Anterior cingulate cortex (tissue), 58 donors: ENCODE measurements at regions not wholly inside any gene's neighbourhood (a gene's known extent, or its start where the extent isn't known, plus 50 kb on each side); places are given as distances from the start of the nearest gene placed in this dataset.

Source experiments
- DNase-seq, 58 donors: peaks; one replicate each; lab custom pipeline; 2025; lab: John Stamatoyannopoulos, UW

DNA sequence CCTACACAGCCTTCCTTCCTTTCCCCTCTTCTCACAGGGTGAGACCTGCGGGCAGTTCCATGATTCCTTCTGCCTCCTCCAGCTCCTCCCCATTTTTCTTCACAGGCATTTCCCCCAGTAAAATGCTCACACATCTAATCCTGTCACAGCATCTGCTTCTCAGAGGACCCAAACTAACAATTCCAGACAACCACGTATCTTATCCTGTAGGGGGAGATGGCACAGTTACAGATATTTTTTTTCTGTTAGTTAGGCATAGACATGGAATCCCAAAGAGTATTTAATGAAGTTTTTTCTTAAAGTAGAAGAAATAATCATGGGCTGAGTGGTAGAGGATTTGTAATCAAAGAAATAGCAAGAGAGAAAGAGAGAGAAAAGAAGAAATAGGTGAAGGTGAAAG lies 373.1 kb upstream of the ADAMTS9 start:
- DNase-seq: no peak

DNA sequence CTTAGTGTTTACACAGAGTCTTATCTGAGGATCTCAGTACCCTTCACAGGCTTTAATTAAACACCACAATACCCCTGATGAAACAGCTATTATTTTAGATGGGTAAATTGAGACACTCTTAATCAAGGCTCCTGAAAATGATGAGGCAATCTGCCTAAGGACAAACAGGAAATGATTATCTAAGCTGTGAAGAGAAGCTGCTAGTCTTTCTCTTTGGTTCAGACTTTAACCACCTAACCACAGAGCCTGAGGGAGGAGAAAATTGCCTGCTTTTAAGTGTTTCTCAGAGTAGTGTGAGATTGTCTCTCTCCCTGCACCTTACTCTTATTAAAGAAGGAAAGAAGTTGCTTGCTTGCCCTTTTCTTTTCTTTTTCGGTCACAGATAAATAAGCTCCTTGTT lies 364.3 kb upstream of the ADAMTS9 start:
- no peak for DNase-seq

DNA sequence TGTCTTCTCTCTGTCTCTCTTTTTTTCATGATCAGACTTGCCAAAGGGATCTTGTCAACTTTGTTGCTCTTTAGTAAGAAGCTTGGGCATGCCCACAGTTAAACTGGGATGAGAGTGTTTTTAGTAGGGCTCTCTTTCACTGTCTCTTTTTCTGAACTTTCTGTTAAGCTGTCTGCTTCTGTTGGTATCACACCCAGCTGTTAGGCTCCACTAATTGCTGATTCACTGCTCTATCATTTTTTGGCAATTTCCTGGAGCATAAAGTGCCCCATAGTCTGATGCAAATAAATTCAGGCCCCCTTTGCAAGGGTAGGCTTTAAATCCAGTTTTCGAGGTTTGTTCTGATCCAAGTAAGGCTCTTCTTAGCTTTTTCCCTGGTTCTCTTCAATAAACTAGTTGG lies 360.4 kb upstream of the ADAMTS9 start:
- DNase-seq: no peak

DNA sequence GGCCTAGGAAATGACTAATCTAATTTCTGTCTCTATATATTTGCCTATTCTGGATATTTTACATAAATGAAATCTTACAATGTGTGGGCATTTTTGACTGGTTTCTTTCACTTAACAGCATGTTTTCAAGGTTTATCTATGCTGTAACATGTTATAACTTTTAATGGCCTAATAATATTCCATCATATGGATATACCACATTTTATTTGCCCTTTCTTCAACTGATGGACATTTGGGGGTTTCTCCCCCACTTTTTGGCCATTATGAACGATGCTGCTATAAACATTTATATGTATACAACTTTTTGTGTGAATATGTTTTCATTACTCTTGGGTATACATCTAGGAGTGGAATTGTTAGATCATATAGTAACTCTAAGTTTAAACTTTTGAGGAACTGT lies 357.3 kb upstream of the ADAMTS9 start:
- DNase-seq: no peak

DNA sequence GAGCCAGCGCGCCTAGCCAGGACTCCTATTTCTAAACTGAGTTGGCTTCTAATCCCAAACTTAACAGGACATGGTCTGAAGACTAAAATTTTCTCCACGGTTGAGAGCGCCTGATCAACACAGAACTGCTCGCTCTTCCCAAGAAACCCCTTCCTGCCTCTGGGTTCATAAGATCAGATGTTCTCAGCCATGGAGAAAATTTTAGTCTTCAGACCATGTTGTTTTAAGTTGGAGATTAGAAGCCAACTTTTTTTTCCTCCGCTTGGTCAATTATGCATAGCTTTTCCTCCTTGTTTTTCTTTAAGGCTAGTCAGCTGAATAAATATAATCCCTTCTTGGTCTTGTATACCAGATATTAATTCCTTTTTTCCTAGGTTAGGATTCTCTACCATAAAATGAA lies 356.6 kb upstream of the ADAMTS9 start:
- no peak for DNase-seq

DNA sequence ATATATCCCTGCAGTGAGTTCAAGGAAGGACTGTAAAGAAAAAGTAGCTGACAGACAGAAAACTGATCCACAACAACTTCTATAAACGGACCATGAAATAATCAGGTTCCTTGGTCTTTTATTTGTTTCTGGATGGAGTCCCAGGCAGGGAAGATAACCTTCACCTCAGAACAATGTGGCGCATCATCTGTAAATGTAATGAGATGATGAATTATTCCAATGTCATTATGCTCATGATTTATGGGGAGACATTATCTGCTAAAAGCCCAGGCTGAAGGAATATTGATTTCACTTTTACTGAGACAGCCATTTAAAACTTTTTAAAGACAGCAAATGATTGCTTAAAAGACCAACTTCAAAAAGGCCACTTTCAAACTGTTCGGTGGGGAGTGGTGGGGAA lies 354.9 kb upstream of the ADAMTS9 start:
- DNase-seq: no peak

DNA sequence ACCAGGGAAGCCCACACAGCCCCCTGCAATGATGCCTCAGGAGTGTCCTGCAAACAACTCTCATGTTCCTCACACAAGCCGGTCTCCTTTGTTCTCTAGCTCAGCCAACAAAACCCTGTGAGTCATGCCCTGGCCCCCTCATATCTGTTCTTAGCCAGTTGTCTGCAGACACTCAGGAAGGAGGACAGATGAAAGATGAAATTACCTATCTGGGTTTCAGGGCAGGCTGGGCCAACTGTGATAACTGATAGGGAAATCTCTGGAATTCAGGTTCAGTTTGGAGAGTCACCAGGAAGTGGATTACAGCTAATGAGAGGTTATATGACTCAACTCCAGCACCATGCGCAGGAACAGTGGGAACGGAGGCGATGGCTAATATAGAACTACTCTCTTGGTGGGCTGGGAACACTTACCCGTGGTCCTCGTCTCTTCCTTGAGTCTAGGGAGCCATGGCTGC lies 352.0 kb upstream of the ADAMTS9 start:
- DNase-seq: no peak

DNA sequence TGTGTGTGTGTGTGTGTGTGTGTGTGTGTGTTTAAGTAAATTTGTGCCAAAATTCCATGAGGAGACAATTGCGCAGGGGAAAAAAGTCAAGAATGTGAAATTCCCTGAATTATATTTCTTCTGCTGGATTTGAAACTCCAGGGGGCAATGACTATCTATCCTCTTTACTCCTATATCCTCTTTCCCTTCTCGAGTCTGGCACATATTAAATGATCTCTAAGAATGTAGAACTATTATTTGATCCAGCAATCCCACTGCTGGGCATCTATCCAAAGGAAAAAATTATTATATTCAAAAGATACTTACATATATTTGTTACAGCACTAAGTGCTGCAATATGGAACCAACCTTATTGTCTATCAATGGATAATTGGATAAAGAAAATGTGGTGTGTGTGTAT lies 350.1 kb upstream of the ADAMTS9 start:
- DNase-seq: no peak

DNA sequence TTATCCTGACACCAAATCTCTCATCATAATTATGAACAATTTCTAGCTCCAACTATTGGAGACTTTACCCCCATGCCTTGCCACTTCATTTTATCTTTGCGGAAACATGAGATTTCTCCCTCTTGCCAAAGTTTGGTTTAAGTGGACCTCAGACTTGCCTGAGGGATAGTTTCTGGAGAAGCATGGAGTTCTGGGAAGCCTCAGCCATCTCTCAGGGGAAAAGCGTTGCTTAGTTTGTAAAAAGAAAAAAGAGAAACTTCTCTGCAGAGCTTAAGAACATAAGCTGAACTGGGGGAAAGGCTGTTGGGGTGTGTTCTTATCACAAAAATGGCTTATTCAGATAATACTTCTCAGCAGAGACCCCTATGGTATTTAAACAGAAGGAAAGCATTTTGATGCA lies 347.4 kb upstream of the ADAMTS9 start:
- no peak for DNase-seq

DNA sequence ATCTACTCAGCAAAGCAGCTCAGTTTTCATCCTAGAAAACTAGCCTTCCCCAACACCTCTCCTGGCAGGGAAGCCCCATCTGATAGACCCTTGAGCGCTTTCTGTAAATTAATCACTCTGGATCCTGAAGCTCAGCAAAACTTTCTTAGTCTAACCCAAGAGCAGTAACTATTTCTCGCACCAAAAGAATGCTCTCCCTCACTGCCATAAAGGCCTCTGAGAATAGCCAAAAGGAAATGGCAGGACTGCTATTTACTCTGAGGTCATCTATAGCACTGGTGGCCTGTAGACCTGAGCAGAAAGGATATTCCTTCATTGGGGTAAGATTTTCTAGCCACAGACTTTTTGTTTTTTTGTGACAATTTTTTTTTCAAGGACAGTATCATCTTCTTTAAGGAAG lies 345.8 kb upstream of the ADAMTS9 start:
- DNase-seq: no peak

DNA sequence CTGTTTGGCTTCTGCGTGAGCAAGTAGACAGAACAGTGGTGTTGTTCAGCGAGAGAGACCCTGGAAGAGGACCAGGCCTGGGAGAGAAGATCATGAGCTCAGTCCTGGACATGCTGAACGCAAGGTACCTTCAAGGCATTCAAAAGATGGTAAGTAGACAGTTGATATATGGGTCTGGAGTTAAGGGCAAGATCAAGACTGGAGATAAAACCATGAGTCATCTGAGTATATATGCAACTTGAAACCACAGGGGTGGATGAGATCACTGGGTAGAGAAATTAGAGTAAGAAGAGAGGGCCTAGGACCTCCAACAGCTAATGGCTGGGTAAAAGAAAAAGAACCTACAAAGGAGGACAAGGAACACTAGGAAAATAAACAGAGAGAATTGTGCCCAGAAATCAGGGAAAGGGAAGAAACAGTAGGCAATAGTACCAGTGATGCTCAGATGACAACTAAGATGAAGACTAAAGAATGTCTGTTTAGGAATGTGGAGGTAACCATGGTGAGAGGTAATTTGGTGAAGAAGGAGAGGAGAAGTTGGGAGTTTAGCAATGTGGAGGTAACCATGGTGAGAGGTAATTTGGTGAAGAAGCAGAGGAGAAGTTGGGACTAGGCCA lies 343.2 kb upstream of the ADAMTS9 start:
- DNase-seq: no peak

DNA sequence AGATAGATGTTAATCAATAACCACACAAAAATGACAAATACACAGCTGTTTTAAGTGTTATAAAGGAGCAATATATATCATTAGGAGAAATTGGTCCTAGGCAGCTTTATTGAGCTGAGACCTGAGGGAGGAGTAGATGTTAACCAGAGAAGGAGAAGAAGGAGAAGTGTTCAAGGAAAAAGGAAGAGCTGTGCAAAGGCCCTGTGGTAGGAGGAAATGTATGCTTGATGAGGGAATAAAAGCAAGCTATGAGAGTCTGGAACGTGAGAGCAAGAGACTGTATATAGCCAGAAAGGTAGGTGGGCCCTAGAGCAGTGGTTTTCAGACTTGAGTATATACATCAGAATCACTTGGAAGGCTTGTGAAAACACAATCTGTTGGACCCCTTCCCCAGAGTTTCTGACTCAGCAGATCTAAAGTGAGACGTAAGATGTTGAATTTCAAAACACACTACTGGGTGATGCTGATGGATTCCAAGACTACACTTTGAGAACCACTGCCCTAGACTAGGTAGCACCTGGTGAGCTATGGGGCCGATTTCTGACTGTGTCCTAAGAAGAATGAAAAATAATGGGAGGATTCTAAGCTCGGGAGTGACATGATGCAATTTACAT lies 342.3 kb upstream of the ADAMTS9 start:
- DNase-seq: no peak

DNA sequence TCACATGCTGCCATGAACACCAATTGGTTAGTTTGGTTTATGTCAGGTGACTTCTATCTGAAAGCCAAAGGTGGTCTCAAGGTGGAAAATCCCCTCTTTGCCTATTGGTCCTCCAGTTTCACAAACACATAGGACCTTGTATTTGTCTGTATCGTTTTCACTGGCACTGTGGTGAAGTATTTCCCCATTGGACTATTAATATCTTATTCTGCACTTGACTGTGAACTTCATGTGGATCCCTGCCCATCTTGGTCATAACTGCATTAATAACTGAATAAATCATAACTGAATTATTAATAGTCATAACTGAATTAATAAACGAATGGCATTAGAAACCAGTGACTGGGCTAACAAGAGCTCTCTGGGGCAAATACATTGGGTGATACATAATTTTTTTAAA lies 341.3 kb upstream of the ADAMTS9 start:
- no peak for DNase-seq

DNA sequence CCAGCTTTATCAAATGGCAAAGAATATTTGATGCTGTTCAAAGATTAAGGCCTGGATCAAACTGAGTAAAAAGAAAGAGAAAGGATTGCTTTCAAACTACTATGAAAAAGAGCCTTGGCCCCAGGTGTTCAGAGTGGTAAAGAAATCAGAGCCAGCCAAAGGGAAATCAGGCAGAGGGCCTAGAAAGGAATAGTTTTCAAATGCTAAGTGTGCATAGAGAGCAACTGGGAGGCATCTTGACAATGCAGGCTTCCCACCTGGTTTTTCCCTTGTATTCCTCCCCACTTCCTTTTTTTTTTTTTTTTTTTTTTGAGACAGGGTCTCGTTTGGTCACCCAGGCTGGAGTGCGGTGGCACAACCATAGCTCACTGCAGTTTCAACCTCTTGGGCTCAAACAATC lies 340.2 kb upstream of the ADAMTS9 start:
- DNase-seq: no peak

DNA sequence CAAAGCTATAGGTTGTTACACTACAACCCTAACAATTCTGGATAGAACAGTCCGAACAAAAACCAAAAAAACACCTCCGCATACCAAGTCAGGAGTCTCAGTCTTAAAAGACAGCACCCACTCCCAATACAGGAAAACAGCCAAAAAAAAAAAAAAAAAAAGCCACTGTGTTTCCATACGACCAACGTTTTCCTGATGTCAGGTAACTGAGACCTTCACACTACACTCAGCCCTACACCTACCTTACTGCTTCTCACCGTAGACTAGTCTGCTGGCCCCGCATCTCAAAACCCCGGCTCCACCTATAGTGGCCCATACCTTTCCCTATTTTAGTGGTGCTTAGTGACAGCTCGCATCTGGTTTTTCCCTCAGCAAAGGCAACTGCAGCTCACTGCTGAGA lies 339.5 kb upstream of the ADAMTS9 start:
- no peak for DNase-seq

DNA sequence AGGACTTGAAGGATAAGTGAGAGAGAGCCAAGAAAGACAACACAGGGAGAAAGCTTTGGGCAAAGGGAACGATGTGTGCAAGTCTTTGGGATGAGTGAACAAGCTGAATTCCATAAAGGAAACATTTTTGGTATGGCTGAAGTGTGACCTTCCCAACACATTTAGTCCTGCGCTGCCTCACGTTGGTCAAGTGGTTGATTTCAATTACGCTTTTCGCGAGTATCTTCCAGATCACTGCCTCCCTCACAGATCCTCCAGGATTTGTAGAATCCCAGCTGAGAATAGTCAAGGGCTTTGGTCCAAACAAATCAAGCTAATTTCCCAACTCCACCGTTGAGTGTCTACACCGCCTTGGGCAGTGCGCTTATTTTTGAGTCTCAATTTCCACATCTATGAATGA lies 338.4 kb upstream of the ADAMTS9 start:
- no peak for DNase-seq

DNA sequence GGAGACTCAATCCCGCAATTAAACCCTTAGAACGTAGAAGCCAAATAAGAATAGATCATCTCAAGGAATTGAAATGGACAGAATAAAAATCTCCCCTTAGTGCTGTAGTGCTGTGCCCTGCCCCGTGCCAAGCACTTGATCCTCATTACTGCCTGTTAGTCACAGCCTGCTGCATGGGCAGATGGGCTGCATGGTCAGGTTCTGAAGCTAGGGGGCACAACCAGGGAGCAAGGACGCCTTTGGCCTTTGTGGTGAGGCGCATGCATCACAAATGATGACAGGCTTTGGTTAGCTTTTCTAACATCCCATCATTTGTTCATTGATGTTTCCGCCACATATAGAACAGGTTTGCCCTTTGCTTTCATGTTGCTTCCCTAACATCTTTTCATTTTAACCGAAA lies 336.3 kb upstream of the ADAMTS9 start:
- DNase-seq: no peak

DNA sequence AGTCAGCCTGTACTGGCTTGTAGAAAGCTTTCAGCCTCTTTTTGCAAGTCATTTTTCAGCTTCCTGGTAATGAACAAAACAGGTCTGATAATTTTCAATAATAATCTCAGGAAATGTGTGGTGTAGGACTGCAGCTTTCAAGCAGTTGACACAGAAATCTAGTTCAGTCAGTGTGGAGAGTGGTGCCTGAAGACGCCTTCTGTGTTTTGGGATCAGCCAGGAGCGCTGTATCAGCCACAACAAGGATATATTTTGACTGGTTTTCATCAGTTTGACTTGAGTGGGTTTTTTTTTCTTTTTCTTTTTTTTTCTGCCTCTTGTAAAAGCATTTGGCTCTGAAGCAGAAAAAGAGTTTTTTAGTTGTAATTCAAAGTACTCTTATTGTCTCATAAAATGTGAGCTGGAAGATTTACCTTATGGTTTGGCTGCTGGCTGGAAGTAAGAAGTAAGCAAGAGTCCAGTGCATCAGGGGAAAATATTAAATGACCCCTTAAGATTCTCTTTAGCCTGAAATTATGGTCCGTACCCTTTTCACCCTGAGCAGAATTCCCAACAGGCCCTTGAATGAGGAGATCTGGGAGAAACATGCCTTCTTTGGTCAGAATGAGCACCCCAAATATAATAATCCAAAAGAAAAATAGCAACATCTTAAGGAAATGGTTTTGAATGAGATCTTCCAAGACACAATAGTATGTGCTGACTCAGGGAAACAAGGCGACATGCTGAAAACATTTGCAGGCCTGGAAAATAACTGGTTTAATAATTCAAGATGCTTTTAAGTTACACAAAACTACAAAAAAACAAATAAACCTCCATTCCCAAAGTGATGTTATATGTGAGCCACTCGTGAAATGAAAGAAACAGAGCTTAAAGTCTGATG lies 332.7 kb upstream of the ADAMTS9 start:
- DNase-seq: no peak

DNA sequence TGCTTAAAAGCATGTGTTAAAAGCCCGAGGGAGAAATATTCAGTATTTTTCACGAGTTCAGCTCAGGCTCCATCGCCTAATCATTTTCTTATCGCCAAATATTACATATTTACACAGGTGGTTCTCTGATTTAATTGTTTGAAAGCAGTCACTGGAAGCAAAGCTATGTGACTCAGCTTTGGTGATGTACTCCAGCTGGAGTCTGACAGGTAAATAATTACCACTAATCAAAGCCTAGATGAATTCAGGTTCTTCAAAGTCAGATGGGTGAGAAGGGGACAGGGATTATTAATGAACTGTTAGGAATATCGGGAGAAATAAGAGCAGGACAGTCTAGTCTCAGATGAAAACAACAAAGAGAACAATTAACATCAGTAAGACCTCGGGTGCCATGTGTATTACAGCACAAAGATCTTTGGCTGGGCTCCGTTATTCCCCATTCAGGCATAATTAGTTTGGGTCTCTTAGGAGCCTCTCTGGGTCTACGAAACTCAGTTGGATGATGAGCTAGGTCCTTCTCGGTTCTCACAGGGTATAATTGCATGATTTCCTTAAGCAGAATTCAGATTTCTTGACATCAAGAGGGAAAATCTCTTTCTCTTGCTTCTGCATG lies 331.7 kb upstream of the ADAMTS9 start:
- DNase-seq: no peak

DNA sequence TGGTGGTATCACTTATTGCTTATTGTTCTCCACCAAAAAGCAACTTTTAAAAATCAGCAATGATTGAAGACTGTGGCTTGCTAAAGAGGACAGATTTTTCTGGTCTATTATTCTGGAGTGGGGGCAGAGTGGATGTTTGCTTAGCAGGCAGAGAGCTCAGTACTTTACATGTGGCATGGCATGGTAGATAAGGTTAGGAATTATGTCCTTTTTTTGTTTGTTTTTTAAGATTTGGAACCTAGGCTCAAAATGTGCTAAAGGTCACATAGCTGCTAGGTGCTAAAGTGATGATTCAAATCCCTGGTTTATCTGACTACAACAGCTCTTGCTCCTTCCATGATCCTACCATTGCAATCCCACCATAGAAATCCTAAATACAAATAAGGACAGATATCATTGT lies 331.0 kb upstream of the ADAMTS9 start:
- DNase-seq: no peak

DNA sequence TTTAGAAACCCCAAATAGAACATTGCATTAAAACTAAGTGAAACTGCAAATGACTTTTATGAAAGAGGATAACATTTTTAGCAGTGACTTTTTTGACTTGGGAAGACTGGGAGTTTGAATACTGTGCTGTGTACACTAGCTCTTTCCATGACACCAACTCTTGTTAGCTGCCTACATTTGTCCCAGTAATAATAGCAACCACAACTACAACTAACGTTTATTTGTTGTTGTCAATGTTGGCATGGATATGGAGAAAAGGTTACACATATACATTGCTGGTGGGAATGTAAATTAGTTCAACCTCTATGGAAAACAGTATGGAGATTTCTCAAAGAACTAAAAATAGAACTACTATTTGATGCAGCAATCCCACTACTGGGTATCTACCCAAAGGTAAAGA lies 329.6 kb upstream of the ADAMTS9 start:
- DNase-seq: no peak
